Hepatocyte (in vitro differentiated cells): ENCODE measurements at regions not wholly inside any gene's neighbourhood (a gene's known extent, or its start where the extent isn't known, plus 50 kb on each side); places are given as distances from the start of the nearest gene placed in this dataset.

Experiments
- DNase-seq: peaks from one replicate; pipeline ENCODE4 v3.0.0-alpha.2; 2016; ENCODE audit warnings: low spot score
- H2AFZ ChIP-seq: fragments of 200-600 bp; sonication (generic); 2 replicates; pipeline ENCODE4 v1.6.0; 2016; ENCODE audit warnings: antibody characterized with exemption, mild to moderate bottlenecking
- H3K27ac ChIP-seq: fragments of 200-600 bp; sonication (generic); 2 replicates; pipeline ENCODE4 v1.5.1; 2016; ENCODE audit warnings: mild to moderate bottlenecking
- H3K27me3 ChIP-seq: fragments of 200-600 bp; sonication (generic); 2 replicates; pipeline ENCODE4 v1.6.1; 2016
- H3K36me3 ChIP-seq: fragments of 200-600 bp; sonication (generic); replicated peaks from 2 replicates; pipeline ENCODE4 v1.5.1; 2016; ENCODE audit warnings: low read depth; ENCODE audit not compliant: insufficient read depth
- H3K4me1 ChIP-seq: fragments of 200-600 bp; sonication (generic); 2 replicates; pipeline ENCODE4 v1.5.1; 2016; ENCODE audit warnings: mild to moderate bottlenecking, moderate library complexity; ENCODE audit not compliant: insufficient read depth
- H3K4me2 ChIP-seq: fragments of 200-600 bp; sonication (generic); 2 replicates; pipeline ENCODE4 v1.6.0; 2016
- H3K4me3 ChIP-seq: fragments of 200-600 bp; sonication (generic); 2 replicates; pipeline ENCODE4 v1.5.1; 2016; ENCODE audit warnings: mild to moderate bottlenecking
- H3K79me2 ChIP-seq: fragments of 200-600 bp; sonication (generic); 2 replicates; pipeline ENCODE4 v1.6.0; 2017; ENCODE audit warnings: mild to moderate bottlenecking
- H3K9me2 ChIP-seq: fragments of 200-600 bp; sonication (generic); replicated peaks from 2 replicates; pipeline ENCODE4 v1.6.0; 2017; ENCODE audit warnings: mild to moderate bottlenecking; ENCODE audit not compliant: insufficient read depth
- H3K9me3 ChIP-seq: fragments of 200-600 bp; sonication (generic); 2 replicates; pipeline ENCODE4 v1.5.1; 2016; ENCODE audit warnings: low read depth, mild to moderate bottlenecking
- H4K20me1 ChIP-seq: fragments of 200-600 bp; sonication (generic); 2 replicates; pipeline ENCODE4 v1.6.0; 2016; ENCODE audit warnings: mild to moderate bottlenecking; ENCODE audit not compliant: insufficient read depth, poor library complexity, severe bottlenecking
- EZH2 ChIP-seq: fragments of 200-600 bp; sonication (generic); IDR thresholded peaks from 2 replicates; pipeline ENCODE4 v1.6.1; 2016; ENCODE audit warnings: antibody characterized with exemption, mild to moderate bottlenecking, borderline replicate concordance
- EZH2phosphoT487 ChIP-seq: fragments of 200-600 bp; sonication (generic); IDR thresholded peaks from one replicate; pipeline ENCODE4 v1.6.1; 2018; ENCODE audit warnings: antibody characterized with exemption, mild to moderate bottlenecking, low read depth, moderate library complexity; ENCODE audit not compliant: unreplicated experiment, severe bottlenecking
- WGBS: methylation state at CpG from one replicate; pipeline ENCODE4 v1.1.6; 2016; ENCODE audit warnings: low lambda C conversion rate; ENCODE audit errors: missing lambda C conversion rate; 5-methylcytosine and 5-hydroxymethylcytosine counted together
- TF ChIP-seq, protein P1 (sequence below): fragments of 200-600 bp; sonication (generic); IDR thresholded peaks from 2 replicates; pipeline ENCODE4 v1.5.1; 2016; ENCODE audit warnings: antibody characterized with exemption, mild to moderate bottlenecking; ENCODE audit not compliant: poor library complexity

DNA sequence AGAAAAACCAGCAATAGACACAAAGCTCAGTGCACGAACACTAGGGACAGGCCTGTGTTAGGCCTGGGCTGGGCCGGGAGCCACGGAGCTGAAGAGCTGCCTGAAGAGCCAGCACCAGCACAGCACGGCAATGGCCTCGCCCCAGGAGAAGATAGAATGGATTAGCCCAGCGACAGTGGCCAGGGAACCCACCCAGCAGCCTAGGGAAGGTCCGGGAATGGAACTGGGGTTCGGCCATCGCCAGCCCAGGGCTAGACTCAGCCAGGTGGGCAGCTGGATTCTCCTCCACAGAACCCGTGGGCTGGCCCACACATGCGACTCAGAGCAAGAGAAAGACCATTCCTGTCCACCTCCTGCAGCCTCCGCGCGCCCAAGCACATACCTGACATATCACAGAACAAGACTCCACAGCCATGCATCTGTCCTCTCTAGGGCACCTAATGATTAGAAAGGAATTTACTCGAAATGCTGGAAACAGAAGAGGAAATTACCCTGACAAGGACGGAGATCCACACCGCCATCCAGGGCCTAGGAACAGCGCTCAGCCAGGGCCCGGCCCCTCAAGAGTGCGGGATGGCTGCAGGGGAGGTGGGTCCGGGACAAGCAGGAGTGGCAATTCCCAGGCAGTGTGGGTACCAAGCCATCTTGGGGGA is 82.8 kb downstream of the TMEM18 start:
- peak overlapping the region; percentile 63 for H3K27ac ChIP-seq

DNA sequence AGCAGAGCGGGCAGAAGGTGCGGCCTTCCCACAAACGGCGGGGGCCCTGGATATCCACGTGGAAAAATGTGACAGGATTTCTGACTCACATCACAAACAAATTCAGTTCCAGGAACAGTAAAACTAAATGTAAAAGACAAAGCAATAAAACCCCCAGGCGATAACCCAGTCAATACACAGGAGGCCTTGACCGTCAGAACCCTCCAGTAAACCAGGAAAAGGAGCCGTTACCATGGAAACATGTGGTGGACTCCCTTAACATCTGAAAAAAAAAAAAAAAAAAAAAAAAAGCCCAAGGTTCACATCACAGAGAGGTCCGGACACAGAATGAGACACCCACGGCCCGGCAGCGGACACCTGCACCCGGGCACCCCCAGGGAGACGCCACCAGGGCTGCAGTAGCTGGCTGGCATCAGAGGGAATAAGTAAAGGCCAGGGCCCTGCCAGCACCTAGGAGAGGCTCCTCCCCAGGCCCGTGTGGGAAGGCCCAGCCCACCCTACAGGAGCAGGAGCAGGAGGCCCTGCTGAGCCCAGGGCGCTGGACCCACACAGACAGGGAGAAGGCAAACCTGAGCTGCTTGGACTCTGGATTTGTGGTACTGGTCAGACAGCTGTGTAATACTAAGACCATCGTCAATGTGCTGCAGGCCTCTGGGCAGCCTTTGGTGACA is 83.7 kb downstream of the TMEM18 start:
- H2AFZ ChIP-seq: no peak overlapping the region
- H3K27me3 ChIP-seq: no peaks in the 10 kb centered on the region
- no peak overlapping the region for H3K4me3 ChIP-seq
- no peaks in the 10 kb centered on the region for H3K4me1 ChIP-seq
- no peak overlapping the region for H3K4me2 ChIP-seq
- H4K20me1 ChIP-seq: no peaks in the 10 kb centered on the region
- 69% methylated on average over 17 of the region's 17 CpGs for WGBS
- H3K79me2 ChIP-seq: no peaks in the 10 kb centered on the region
- H3K9me2 ChIP-seq: no peaks in the 10 kb centered on the region
- DNase-seq: peak; percentile 71
- peak overlapping the region; percentile 63 for H3K27ac ChIP-seq
- no peaks in the 10 kb centered on the region for H3K36me3 ChIP-seq
- no peak for TF ChIP-seq EZH2phosphoT487
- TF ChIP-seq, protein P1, sequence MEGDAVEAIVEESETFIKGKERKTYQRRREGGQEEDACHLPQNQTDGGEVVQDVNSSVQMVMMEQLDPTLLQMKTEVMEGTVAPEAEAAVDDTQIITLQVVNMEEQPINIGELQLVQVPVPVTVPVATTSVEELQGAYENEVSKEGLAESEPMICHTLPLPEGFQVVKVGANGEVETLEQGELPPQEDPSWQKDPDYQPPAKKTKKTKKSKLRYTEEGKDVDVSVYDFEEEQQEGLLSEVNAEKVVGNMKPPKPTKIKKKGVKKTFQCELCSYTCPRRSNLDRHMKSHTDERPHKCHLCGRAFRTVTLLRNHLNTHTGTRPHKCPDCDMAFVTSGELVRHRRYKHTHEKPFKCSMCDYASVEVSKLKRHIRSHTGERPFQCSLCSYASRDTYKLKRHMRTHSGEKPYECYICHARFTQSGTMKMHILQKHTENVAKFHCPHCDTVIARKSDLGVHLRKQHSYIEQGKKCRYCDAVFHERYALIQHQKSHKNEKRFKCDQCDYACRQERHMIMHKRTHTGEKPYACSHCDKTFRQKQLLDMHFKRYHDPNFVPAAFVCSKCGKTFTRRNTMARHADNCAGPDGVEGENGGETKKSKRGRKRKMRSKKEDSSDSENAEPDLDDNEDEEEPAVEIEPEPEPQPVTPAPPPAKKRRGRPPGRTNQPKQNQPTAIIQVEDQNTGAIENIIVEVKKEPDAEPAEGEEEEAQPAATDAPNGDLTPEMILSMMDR: no peak
- TF ChIP-seq EZH2: no peak
- H3K9me3 ChIP-seq: no peaks in the 10 kb centered on the region

More for the DNA sequence above, 82.8 kb downstream of the TMEM18 start:
- no peaks in the 10 kb centered on the region for H3K36me3 ChIP-seq
- no peak overlapping the region for H2AFZ ChIP-seq
- no peaks in the 10 kb centered on the region for H3K4me1 ChIP-seq
- DNase-seq: no peak
- H3K4me2 ChIP-seq: no peak overlapping the region
- H3K9me3 ChIP-seq: no peaks in the 10 kb centered on the region
- no peaks in the 10 kb centered on the region for H3K9me2 ChIP-seq
- no peak for TF ChIP-seq EZH2
- no peak for TF ChIP-seq EZH2phosphoT487
- TF ChIP-seq, protein P1: no peak
- no peaks in the 10 kb centered on the region for H4K20me1 ChIP-seq
- 93% methylated on average over 21 of the region's 21 CpGs for WGBS
- no peak overlapping the region for H3K4me3 ChIP-seq
- no peaks in the 10 kb centered on the region for H3K79me2 ChIP-seq
- H3K27me3 ChIP-seq: no peaks in the 10 kb centered on the region

- Histone ChIP-seq H3K9me2 (no peaks in the 10 kb centered on the region), H3K4me2 (no peak overlapping the region), H3K4me3 (no peak overlapping the region), H3K27ac (peak overlapping the region; percentile 8), H3K79me2 (no peaks in the 10 kb centered on the region), H4K20me1 (no peaks in the 10 kb centered on the region), H3K27me3 (no peaks in the 10 kb centered on the region), H3K36me3 (no peaks in the 10 kb centered on the region), H3K4me1 (no peaks in the 10 kb centered on the region), H2AFZ (no peak overlapping the region), H3K9me3 (no peaks in the 10 kb centered on the region)
- DNase-seq: no peak
- TF ChIP-seq EZH2phosphoT487: no peak
- 95% methylated on average over 8 of the region's 8 CpGs for WGBS
These were observed 84.5 kb downstream of the TMEM18 start for GRCh38 chr2:592737-593136.
